ENCODE measurements at regions not wholly inside any gene's neighbourhood (a gene's known extent, or its start where the extent isn't known, plus 50 kb on each side); places are given as distances from the start of the nearest gene placed in this dataset.
A peak's percentile ranks its signal among the peaks of the same experiment; 100 is the strongest.

DNA sequence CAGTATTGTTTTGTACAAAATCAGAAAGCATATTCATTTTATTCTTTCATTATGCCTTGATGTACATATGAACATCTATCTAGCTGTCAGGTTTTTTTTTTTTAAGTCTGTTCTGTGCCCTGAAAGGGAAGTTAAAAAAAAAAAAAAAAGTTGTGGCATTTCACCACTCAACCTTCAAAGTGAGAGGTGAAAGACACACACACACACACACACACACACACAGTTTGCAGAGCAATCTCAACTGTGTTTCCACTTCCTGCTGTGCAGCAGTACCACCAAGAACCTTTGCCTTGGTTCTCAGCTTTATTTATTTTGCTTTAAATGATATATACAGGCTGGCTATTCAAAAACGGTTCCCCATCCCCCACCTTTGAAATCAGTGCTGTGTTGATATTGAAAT is 955.6 kb downstream of the GATA3 start:
- H3K36me3 ChIP-seq (ENCODE audit: insufficient read depth, low read length), result no peaks in the 10 kb centered on the region
- H3K79me2 ChIP-seq (ENCODE audit: control insufficient read depth, insufficient read depth, low read length, unreplicated experiment), result no peaks in the 10 kb centered on the region
- no peak overlapping the region for H2AFZ ChIP-seq (ENCODE audit: low read length, unreplicated experiment)
- no peak overlapping the region for H3K4me3 ChIP-seq (ENCODE audit: low read depth, low read length)
- peak overlapping the region; percentile 88 for H3K27ac ChIP-seq (ENCODE audit: low read depth, low read length)
- no peaks in the 10 kb centered on the region for H3K27me3 ChIP-seq (ENCODE audit: insufficient read depth, low read length)
- H3K4me1 ChIP-seq (ENCODE audit: control insufficient read depth, insufficient read depth, low read length, unreplicated experiment), result peaks cover 28% of the 10 kb centered on the region

DNA sequence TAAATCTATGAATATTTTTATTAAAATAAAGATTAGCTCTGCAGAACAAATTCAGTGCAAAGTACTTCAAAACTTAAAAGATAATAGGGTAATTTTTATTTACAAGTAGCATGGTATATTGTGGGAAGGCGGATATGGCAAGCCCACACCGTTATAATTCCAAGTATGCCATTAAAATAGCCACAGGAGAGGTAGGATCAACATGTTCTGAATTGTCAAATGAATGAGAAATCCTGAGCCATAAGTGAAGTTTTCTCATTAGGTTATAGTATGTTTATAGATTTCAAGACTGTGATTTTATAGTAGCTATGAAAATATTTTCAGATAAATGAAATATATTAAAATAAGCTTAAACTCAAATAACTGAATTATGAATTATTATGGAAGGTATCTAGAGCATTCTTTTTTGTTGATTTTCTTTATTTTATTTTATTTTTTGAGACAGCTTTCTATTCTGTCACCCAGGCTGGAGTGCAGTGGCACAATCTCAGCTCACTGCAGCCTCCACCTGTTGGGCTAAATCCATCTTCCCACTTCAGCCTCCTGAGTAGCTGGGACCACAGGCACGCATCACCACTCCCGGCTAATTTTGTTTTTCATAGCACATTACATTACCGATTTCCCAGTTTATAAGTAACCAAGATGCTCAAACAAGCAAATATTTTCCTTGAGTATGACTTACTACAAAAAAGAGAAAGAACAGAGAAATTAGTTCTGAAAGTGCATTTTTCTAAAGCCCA is 956.6 kb downstream of the GATA3 start:
- Histone ChIP-seq H3K27ac (ENCODE audit: low read depth, low read length) (peak overlapping the region; percentile 88), H3K79me2 (ENCODE audit: control insufficient read depth, insufficient read depth, low read length, unreplicated experiment) (no peaks in the 10 kb centered on the region), H3K4me3 (ENCODE audit: low read depth, low read length) (no peak overlapping the region), H3K27me3 (ENCODE audit: insufficient read depth, low read length) (no peaks in the 10 kb centered on the region), H3K36me3 (ENCODE audit: insufficient read depth, low read length) (no peaks in the 10 kb centered on the region), H2AFZ (ENCODE audit: low read length, unreplicated experiment) (no peak overlapping the region), H3K4me1 (ENCODE audit: control insufficient read depth, insufficient read depth, low read length, unreplicated experiment) (peaks cover 28% of the 10 kb centered on the region)

DNA sequence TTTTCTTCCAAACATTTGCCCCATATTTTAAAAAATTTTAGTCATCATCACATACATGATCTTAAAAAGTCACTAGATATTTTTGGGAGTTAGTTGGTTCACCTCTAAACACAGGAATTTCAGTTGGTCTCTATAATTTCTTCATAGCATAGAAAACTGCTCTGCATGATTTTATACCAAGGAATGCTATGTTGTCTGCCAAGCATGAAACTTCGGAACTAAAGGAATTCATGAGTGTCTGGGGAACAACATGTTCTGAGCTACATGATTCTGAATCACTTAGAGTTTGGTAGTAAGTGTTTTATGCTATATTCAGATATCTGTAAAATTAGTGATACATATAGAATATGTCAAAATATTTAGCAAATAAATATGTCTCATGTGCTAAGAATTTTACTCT is 957.8 kb downstream of the GATA3 start:
- Histone ChIP-seq H3K27ac (ENCODE audit: low read depth, low read length) (peak overlapping the region; percentile 88), H3K4me3 (ENCODE audit: low read depth, low read length) (no peak overlapping the region), H3K4me1 (ENCODE audit: control insufficient read depth, insufficient read depth, low read length, unreplicated experiment) (peaks cover 24% of the 10 kb centered on the region), H3K79me2 (ENCODE audit: control insufficient read depth, insufficient read depth, low read length, unreplicated experiment) (no peaks in the 10 kb centered on the region), H2AFZ (ENCODE audit: low read length, unreplicated experiment) (no peak overlapping the region), H3K36me3 (ENCODE audit: insufficient read depth, low read length) (no peaks in the 10 kb centered on the region), H3K27me3 (ENCODE audit: insufficient read depth, low read length) (no peaks in the 10 kb centered on the region)

DNA sequence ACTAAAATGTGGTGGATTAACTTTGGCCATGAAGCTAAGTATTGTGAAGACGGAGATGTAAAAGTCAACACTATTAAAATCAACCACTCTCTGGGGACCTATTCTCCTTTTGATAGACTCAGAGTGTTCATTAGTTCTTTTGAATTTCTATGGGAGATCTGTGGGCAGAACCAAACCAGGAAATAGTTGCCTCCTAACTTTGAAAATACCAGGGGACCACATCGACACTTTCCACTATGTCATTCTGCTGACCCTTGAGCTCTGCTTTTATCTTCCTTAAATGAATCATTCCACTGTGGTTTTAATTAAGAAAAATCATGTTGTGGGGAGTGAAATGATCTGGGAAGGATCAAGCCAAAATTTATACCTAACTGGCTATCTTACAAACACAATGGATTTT is 960.5 kb downstream of the GATA3 start:
- Histone ChIP-seq H3K27me3 (ENCODE audit: insufficient read depth, low read length) (no peaks in the 10 kb centered on the region), H2AFZ (ENCODE audit: low read length, unreplicated experiment) (no peak overlapping the region), H3K79me2 (ENCODE audit: control insufficient read depth, insufficient read depth, low read length, unreplicated experiment) (no peaks in the 10 kb centered on the region), H3K27ac (ENCODE audit: low read depth, low read length) (no peak overlapping the region), H3K36me3 (ENCODE audit: insufficient read depth, low read length) (no peaks in the 10 kb centered on the region), H3K4me3 (ENCODE audit: low read depth, low read length) (no peak overlapping the region), H3K4me1 (ENCODE audit: control insufficient read depth, insufficient read depth, low read length, unreplicated experiment) (peaks cover 27% of the 10 kb centered on the region)

DNA sequence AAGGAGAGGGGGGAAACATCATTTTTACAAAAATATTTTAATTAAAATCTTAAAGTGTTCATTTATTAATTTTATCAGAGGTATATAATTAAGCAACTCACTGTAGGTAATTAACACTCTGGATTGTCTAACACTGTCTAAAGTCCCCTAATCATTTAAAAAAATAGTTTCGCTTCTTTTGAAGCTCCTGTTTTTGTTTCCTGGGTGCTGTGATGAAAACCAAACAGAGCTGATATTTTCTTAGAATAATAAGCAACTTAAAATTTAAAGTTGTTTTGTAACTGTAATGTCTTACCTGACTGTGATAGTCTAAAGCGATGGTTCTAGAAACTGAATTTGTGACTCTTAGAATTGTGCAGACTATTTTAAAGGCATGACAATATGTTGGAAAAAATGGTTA is 961.0 kb downstream of the GATA3 start:
- no peaks in the 10 kb centered on the region for H3K36me3 ChIP-seq (ENCODE audit: insufficient read depth, low read length)
- H3K27me3 ChIP-seq (ENCODE audit: insufficient read depth, low read length), result no peaks in the 10 kb centered on the region
- H2AFZ ChIP-seq (ENCODE audit: low read length, unreplicated experiment), result no peak overlapping the region
- peaks cover 22% of the 10 kb centered on the region for H3K4me1 ChIP-seq (ENCODE audit: control insufficient read depth, insufficient read depth, low read length, unreplicated experiment)
- H3K27ac ChIP-seq (ENCODE audit: low read depth, low read length), result no peak overlapping the region
- H3K4me3 ChIP-seq (ENCODE audit: low read depth, low read length), result no peak overlapping the region
- no peaks in the 10 kb centered on the region for H3K79me2 ChIP-seq (ENCODE audit: control insufficient read depth, insufficient read depth, low read length, unreplicated experiment)

DNA sequence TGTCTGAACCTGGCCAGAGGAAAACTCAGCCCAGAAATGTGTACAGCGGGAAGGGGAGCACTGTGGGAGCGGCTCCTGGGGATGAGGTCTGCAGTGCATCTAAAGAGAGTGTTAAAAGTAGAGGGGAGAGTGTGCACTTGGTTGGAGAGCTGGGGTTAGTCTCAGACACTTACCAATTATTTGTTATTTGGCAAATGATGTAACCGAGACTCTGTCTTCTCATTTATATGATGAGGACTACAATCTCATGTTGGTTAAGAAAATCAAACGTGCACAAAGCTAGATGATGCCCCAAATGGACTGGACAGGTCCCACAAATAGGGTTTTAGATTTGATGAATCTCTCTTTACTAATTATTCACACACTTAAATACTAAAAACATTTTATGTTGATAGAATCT is 962.4 kb downstream of the GATA3 start:
- H3K4me1 ChIP-seq (ENCODE audit: control insufficient read depth, insufficient read depth, low read length, unreplicated experiment), result peaks cover 14% of the 10 kb centered on the region
- H2AFZ ChIP-seq (ENCODE audit: low read length, unreplicated experiment), result no peak overlapping the region
- no peak overlapping the region for H3K27ac ChIP-seq (ENCODE audit: low read depth, low read length)
- H3K36me3 ChIP-seq (ENCODE audit: insufficient read depth, low read length), result no peaks in the 10 kb centered on the region
- no peaks in the 10 kb centered on the region for H3K79me2 ChIP-seq (ENCODE audit: control insufficient read depth, insufficient read depth, low read length, unreplicated experiment)
- H3K27me3 ChIP-seq (ENCODE audit: insufficient read depth, low read length), result no peaks in the 10 kb centered on the region
- H3K4me3 ChIP-seq (ENCODE audit: low read depth, low read length), result no peak overlapping the region

DNA sequence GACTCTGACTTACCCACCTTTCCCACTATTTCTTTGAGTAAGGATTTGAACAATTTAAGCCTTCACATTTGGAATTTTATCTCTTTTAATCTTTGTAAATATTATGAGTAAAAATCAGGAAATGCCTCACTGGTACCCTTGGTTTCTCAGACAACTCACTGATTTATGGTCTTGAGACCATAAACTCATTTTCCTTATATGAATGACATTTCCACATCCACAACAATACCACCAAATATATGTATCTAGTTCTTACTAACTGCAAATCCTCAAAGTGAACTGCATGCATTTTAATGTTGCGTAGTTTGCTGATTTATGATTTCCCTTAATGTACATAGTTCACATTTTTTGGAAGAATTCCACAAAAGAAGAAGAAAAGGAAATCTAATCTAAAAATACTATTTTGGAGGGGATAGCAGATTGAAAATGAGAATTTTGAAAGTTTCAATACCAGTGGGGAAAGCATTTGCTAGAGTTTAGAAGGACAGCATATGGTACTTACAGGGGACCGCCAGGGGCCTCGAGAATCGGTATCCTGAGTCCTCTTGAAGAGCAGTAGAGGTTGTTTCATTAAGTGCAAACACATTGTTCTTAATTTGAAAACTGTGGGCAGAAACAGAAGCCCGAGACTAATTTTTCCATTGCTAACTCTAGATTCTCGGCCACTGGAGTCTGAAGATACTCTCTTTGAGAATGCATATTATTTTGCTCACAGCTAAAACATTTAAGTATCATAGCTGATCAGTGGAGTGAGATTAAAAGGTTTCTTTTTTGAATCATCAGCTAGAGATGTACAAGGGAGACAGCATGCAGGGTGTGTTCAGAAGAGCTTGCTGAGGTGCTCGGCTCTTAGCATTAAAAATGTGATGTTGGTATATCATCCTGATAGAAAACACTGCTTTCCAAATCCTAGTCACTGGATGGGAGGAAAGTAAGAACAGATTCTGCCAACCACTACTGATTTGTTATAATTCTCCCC is 964.0 kb downstream of the GATA3 start:
- Histone ChIP-seq H3K4me1 (ENCODE audit: control insufficient read depth, insufficient read depth, low read length, unreplicated experiment) (peaks cover 8% of the 10 kb centered on the region), H3K27ac (ENCODE audit: low read depth, low read length) (no peak overlapping the region), H3K36me3 (ENCODE audit: insufficient read depth, low read length) (no peaks in the 10 kb centered on the region), H3K27me3 (ENCODE audit: insufficient read depth, low read length) (no peaks in the 10 kb centered on the region), H2AFZ (ENCODE audit: low read length, unreplicated experiment) (peak overlapping the region; percentile 85), H3K79me2 (ENCODE audit: control insufficient read depth, insufficient read depth, low read length, unreplicated experiment) (no peaks in the 10 kb centered on the region), H3K4me3 (ENCODE audit: low read depth, low read length) (no peak overlapping the region)

DNA sequence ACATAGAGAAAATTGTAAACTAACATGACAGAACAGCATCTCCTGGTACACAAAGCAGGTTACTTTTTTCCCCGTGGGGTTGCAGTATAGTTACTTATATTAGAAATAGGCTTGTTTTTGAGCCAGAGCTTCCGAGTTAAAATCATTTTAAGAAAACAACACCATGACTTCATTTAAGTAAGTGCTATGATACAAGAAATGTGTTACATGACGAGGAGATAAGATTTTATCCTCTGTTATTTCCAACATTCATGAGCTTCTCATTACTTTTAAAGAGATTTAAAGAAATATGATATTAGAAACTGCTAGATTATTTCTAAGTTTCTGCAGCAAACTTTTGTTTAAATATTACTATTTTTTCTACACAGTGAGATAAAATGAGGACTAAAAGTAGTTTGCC is 968.7 kb downstream of the GATA3 start:
- Histone ChIP-seq H3K4me1 (ENCODE audit: control insufficient read depth, insufficient read depth, low read length, unreplicated experiment) (peaks cover 11% of the 10 kb centered on the region), H2AFZ (ENCODE audit: low read length, unreplicated experiment) (no peak overlapping the region), H3K27me3 (ENCODE audit: insufficient read depth, low read length) (no peaks in the 10 kb centered on the region), H3K4me3 (ENCODE audit: low read depth, low read length) (no peak overlapping the region), H3K79me2 (ENCODE audit: control insufficient read depth, insufficient read depth, low read length, unreplicated experiment) (no peaks in the 10 kb centered on the region), H3K27ac (ENCODE audit: low read depth, low read length) (no peak overlapping the region), H3K36me3 (ENCODE audit: insufficient read depth, low read length) (no peaks in the 10 kb centered on the region)

DNA sequence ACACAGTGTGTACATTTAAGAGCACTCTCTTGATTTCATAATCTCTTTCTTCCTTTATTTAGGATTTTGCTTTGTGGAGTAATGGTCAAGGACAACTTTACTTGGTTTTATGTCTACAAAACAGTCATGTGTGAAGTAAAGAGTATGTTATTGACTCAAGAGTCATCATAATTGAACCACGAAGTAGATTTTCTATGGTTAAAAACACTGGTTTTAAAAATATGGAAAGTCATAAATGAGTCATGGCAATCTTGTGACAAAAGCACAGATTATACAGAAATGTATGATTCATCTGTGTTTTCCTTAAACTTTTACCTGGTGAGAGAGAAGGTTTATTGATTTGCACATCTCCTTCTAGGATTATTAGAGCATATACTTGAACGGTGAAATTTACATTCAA is 969.7 kb downstream of the GATA3 start:
- Histone ChIP-seq H3K36me3 (ENCODE audit: insufficient read depth, low read length) (no peaks in the 10 kb centered on the region), H2AFZ (ENCODE audit: low read length, unreplicated experiment) (no peak overlapping the region), H3K27ac (ENCODE audit: low read depth, low read length) (peak overlapping the region; percentile 53), H3K4me1 (ENCODE audit: control insufficient read depth, insufficient read depth, low read length, unreplicated experiment) (peaks cover 8% of the 10 kb centered on the region), H3K79me2 (ENCODE audit: control insufficient read depth, insufficient read depth, low read length, unreplicated experiment) (no peaks in the 10 kb centered on the region), H3K27me3 (ENCODE audit: insufficient read depth, low read length) (no peaks in the 10 kb centered on the region), H3K4me3 (ENCODE audit: low read depth, low read length) (no peak overlapping the region)

DNA sequence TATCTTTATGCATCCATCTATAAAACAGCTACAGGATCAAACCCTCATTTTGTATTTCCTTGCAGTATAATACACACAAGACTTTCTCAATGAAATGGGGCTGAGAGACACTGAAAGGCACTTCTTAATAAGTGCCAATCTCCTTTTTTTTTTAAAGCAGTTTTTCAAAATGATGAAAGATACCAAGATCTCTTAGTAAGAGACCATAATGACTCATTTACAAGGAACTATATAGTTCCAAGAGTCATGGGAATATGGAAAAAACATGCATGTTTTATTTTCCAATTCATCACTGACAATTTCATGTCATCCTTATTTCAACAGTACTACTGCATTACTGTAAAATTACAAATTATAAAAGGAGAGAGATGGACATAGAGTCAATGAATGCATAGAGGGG is 973.7 kb downstream of the GATA3 start:
- Histone ChIP-seq H2AFZ (ENCODE audit: low read length, unreplicated experiment) (no peak overlapping the region), H3K27me3 (ENCODE audit: insufficient read depth, low read length) (no peaks in the 10 kb centered on the region), H3K36me3 (ENCODE audit: insufficient read depth, low read length) (no peaks in the 10 kb centered on the region), H3K79me2 (ENCODE audit: control insufficient read depth, insufficient read depth, low read length, unreplicated experiment) (no peaks in the 10 kb centered on the region), H3K4me3 (ENCODE audit: low read depth, low read length) (no peak overlapping the region), H3K27ac (ENCODE audit: low read depth, low read length) (no peak overlapping the region), H3K4me1 (ENCODE audit: control insufficient read depth, insufficient read depth, low read length, unreplicated experiment) (peaks cover 8% of the 10 kb centered on the region)

DNA sequence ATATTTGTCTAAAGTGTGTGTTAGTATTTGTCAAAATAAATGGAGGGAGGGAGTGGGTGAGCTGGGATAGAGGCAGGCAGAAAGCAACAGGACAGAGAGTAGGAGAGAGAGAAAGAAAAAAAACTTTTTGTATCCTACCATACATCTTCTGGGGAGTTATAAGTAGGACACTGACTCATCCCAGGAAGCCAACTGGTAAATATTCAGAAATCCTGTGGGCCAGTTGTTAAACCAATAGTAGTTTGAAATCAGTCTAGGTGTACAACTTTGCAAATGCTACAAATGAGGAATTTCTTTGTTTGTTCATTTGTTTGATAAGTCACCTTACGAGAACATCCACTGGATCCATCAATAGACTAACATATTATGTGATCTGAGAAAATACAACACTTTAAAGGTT is 980.9 kb downstream of the GATA3 start:
- Histone ChIP-seq H3K27ac (ENCODE audit: low read depth, low read length) (no peak overlapping the region), H3K36me3 (ENCODE audit: insufficient read depth, low read length) (no peaks in the 10 kb centered on the region), H2AFZ (ENCODE audit: low read length, unreplicated experiment) (no peak overlapping the region), H3K79me2 (ENCODE audit: control insufficient read depth, insufficient read depth, low read length, unreplicated experiment) (no peaks in the 10 kb centered on the region), H3K4me3 (ENCODE audit: low read depth, low read length) (no peak overlapping the region), H3K4me1 (ENCODE audit: control insufficient read depth, insufficient read depth, low read length, unreplicated experiment) (no peaks in the 10 kb centered on the region), H3K27me3 (ENCODE audit: insufficient read depth, low read length) (no peaks in the 10 kb centered on the region)
